OCI-LY3 (cell line): ENCODE measurements at regions not wholly inside any gene's neighbourhood (a gene's known extent, or its start where the extent isn't known, plus 50 kb on each side); places are given as distances from the start of the nearest gene placed in this dataset.

Experiments used
- CTCF ChIP-seq: fragments of 200-600, 300-600 bp; sonication (generic); IDR thresholded peaks from 2 replicates; pipeline ENCODE4 v1.5.1; 2014; ENCODE audit warnings: antibody characterized with exemption, low read length, low read depth
- EZH2phosphoT487 ChIP-seq: fragments of 200-600 bp; shearing (Covaris generic); IDR thresholded peaks from 2 replicates; pipeline ENCODE4 v1.6.1; 2018; ENCODE audit warnings: antibody characterized with exemption, mixed run types, low read depth

DNA sequence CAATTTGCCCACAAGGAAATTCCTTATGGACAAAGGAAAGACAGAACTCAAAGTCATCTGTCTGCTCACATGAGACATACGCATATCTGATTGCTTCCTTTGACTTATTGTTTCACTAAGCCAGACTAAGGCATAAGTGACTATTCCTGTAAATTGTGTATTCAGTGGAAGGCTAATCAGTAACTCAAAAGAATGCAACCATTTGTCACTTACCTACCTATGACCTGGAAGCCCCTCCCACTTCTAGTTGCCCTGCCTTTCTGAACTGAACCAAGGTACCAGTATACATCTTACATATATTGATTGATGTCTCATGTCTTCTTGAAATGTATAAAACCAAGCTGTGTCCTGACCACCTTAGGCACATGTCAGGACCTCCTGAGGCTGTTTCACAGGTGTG, 53.5 kb upstream of the PROK2 start:
- TF ChIP-seq CTCF (no peak), EZH2phosphoT487 (no peak)
